Loucy (cell line): ENCODE measurements at regions not wholly inside any gene's neighbourhood (a gene's known extent, or its start where the extent isn't known, plus 50 kb on each side); places are given as distances from the start of the nearest gene placed in this dataset.

Experiments used
- H2AFZ ChIP-seq: fragments of 200-600 bp; sonication (generic); 2 replicates; pipeline ENCODE4 v1.6.0; 2016; ENCODE audit warnings: antibody characterized with exemption, mild to moderate bottlenecking, low read length, moderate library complexity
- H3F3A ChIP-seq: fragments of 200-600 bp; 2 replicates; pipeline ENCODE4 v1.6.0; 2016; ENCODE audit warnings: antibody characterized with exemption, low read depth, mild to moderate bottlenecking
- H3K27me3 ChIP-seq: fragments of 200-600 bp; sonication (generic); 2 replicates; pipeline ENCODE4 v1.6.1; 2014; ENCODE audit warnings: low read length, mild to moderate bottlenecking; ENCODE audit not compliant: insufficient read depth, poor library complexity, severe bottlenecking
- H3K36me3 ChIP-seq: fragments of 200-600 bp; sonication (generic); 2 replicates; pipeline ENCODE4 v1.6.1; 2016; ENCODE audit warnings: low read length; ENCODE audit not compliant: insufficient read depth
- H3K4me1 ChIP-seq: fragments of 200-600 bp; sonication (generic); 2 replicates; pipeline ENCODE4 v1.5.1; 2014; ENCODE audit warnings: low read length, mild to moderate bottlenecking; ENCODE audit not compliant: insufficient read depth, poor library complexity, severe bottlenecking
- H3K4me2 ChIP-seq: fragments of 200-600 bp; sonication (generic); 2 replicates; pipeline ENCODE4 v1.6.0; 2014; ENCODE audit warnings: antibody characterized with exemption, low read length, low read depth, mild to moderate bottlenecking; ENCODE audit not compliant: poor library complexity, severe bottlenecking
- H3K4me3 ChIP-seq: fragments of 200-600 bp; sonication (generic); 2 replicates; pipeline ENCODE4 v1.5.1; 2014; ENCODE audit warnings: low read length, mild to moderate bottlenecking, mixed read lengths; ENCODE audit not compliant: poor library complexity, severe bottlenecking
- H3K79me2 ChIP-seq: fragments of 200-600 bp; sonication (generic); 2 replicates; pipeline ENCODE4 v1.6.1; 2014; ENCODE audit warnings: low read length; ENCODE audit not compliant: insufficient read depth
- H3K9ac ChIP-seq: fragments of 200-600 bp; sonication (generic); 2 replicates; pipeline ENCODE4 v1.6.0; 2014; ENCODE audit warnings: mild to moderate bottlenecking, low read depth, low read length, moderate library complexity; ENCODE audit not compliant: poor library complexity, severe bottlenecking
- H3K9me2 ChIP-seq: fragments of 200-600 bp; sonication (generic); replicated peaks from 2 replicates; pipeline ENCODE4 v1.6.1; 2016; ENCODE audit warnings: low read depth, low read length, mixed read lengths
- H3K9me3 ChIP-seq: fragments of 200-600 bp; sonication (generic); 2 replicates; pipeline ENCODE4 v1.6.1; 2014; ENCODE audit warnings: mild to moderate bottlenecking, antibody characterized with exemption, low read length, low read depth; ENCODE audit not compliant: insufficient read depth
- H4K20me1 ChIP-seq: fragments of 200-600 bp; sonication (generic); 2 replicates; pipeline ENCODE4 v1.6.0; 2014; ENCODE audit warnings: antibody characterized with exemption, low read length, mild to moderate bottlenecking; ENCODE audit not compliant: insufficient read depth, poor library complexity, severe bottlenecking
- EZH2phosphoT487 ChIP-seq: fragments of 200-600 bp; IDR thresholded peaks from 2 replicates; pipeline ENCODE4 v1.6.1; 2018; ENCODE audit warnings: antibody characterized with exemption, mild to moderate bottlenecking, moderate library complexity, borderline replicate concordance
- TF ChIP-seq, protein P1 (sequence below): fragments of 200-600 bp; sonication (generic); conservative IDR thresholded peaks from 2 replicates; pipeline ENCODE4 v1.5.1; 2014; ENCODE audit warnings: mild to moderate bottlenecking, antibody characterized with exemption, low read length

- H4K20me1 ChIP-seq, result no peaks in the 10 kb centered on the region
- H3K36me3 ChIP-seq, result no peaks in the 10 kb centered on the region
- H3K9ac ChIP-seq, result no peak overlapping the region
- TF ChIP-seq EZH2phosphoT487, result no peak
- TF ChIP-seq, protein P1, sequence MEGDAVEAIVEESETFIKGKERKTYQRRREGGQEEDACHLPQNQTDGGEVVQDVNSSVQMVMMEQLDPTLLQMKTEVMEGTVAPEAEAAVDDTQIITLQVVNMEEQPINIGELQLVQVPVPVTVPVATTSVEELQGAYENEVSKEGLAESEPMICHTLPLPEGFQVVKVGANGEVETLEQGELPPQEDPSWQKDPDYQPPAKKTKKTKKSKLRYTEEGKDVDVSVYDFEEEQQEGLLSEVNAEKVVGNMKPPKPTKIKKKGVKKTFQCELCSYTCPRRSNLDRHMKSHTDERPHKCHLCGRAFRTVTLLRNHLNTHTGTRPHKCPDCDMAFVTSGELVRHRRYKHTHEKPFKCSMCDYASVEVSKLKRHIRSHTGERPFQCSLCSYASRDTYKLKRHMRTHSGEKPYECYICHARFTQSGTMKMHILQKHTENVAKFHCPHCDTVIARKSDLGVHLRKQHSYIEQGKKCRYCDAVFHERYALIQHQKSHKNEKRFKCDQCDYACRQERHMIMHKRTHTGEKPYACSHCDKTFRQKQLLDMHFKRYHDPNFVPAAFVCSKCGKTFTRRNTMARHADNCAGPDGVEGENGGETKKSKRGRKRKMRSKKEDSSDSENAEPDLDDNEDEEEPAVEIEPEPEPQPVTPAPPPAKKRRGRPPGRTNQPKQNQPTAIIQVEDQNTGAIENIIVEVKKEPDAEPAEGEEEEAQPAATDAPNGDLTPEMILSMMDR, result no peak
- no peak overlapping the region for H3K4me3 ChIP-seq
- H3K9me3 ChIP-seq, result no peaks in the 10 kb centered on the region
- no peaks in the 10 kb centered on the region for H3F3A ChIP-seq
- H2AFZ ChIP-seq, result no peak overlapping the region
- H3K9me2 ChIP-seq, result no peaks in the 10 kb centered on the region
- H3K27me3 ChIP-seq, result no peaks in the 10 kb centered on the region
- no peaks in the 10 kb centered on the region for H3K4me1 ChIP-seq
- no peak overlapping the region for H3K4me2 ChIP-seq
- no peaks in the 10 kb centered on the region for H3K79me2 ChIP-seq
These were observed 580.5 kb downstream of the AACS start for GRCh38 chr12:125645724-125646123.

- no peaks in the 10 kb centered on the region for H3K9me2 ChIP-seq
- TF ChIP-seq EZH2phosphoT487, result no peak
- TF ChIP-seq, protein P1, result no peak
- H3K36me3 ChIP-seq, result no peaks in the 10 kb centered on the region
- no peaks in the 10 kb centered on the region for H3K9me3 ChIP-seq
- H4K20me1 ChIP-seq, result no peaks in the 10 kb centered on the region
- H3K9ac ChIP-seq, result no peak overlapping the region
- H3K4me1 ChIP-seq, result no peaks in the 10 kb centered on the region
- no peaks in the 10 kb centered on the region for H3K79me2 ChIP-seq
- H3K27me3 ChIP-seq, result no peaks in the 10 kb centered on the region
- H3F3A ChIP-seq, result no peaks in the 10 kb centered on the region
- H2AFZ ChIP-seq, result no peak overlapping the region
- H3K4me2 ChIP-seq, result no peak overlapping the region
- no peak overlapping the region for H3K4me3 ChIP-seq
These were observed 585.4 kb downstream of the AACS start for GRCh38 chr12:125650587-125650986.

DNA sequence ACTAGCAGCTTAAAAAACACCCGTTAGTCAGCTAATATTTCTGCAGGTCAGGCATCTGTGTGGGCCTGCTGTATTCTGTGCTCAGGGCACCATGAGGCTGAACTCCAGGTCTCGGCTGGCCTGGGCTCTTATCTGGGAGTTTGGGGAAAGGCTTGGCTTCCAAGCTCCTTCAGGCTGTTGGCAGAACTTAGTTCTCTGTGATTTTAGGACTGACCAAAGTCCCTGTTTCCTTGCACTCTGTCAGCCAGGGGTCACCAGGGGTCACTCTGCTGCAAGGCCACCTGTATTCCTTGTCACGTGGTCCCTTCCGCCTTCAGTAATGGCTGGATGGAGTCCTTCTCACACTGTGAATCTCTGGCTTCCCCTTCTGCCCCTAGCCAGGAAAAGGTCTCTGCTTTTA lies 586.4 kb downstream of the AACS start:
- Histone ChIP-seq H2AFZ (no peak overlapping the region), H3K9ac (no peak overlapping the region), H3K36me3 (no peaks in the 10 kb centered on the region), H4K20me1 (no peaks in the 10 kb centered on the region), H3K9me3 (no peaks in the 10 kb centered on the region), H3K27me3 (no peaks in the 10 kb centered on the region), H3F3A (no peaks in the 10 kb centered on the region), H3K4me2 (no peak overlapping the region), H3K79me2 (no peaks in the 10 kb centered on the region), H3K4me1 (no peaks in the 10 kb centered on the region), H3K4me3 (no peak overlapping the region), H3K9me2 (no peaks in the 10 kb centered on the region)
- TF ChIP-seq EZH2phosphoT487, result no peak
- TF ChIP-seq, protein P1, result no peak
